NCI-H2196 (cell line): ENCODE measurements at regions not wholly inside any gene's neighbourhood (a gene's known extent, or its start where the extent isn't known, plus 50 kb on each side); places are given as distances from the start of the nearest gene placed in this dataset.

Experiments used
- DNase-seq: peaks from one replicate; lab custom pipeline; 2025; ENCODE audit not compliant: unreplicated experiment; lab: John Stamatoyannopoulos, UW

GRCh38 chr11:87374038-87374807 lies 336.5 kb downstream of the TMEM135 start:
- DNase-seq = no peak
